ENCODE measurements at regions not wholly inside any gene's neighbourhood (a gene's known extent, or its start where the extent isn't known, plus 50 kb on each side); places are given as distances from the start of the nearest gene placed in this dataset.

DNA sequence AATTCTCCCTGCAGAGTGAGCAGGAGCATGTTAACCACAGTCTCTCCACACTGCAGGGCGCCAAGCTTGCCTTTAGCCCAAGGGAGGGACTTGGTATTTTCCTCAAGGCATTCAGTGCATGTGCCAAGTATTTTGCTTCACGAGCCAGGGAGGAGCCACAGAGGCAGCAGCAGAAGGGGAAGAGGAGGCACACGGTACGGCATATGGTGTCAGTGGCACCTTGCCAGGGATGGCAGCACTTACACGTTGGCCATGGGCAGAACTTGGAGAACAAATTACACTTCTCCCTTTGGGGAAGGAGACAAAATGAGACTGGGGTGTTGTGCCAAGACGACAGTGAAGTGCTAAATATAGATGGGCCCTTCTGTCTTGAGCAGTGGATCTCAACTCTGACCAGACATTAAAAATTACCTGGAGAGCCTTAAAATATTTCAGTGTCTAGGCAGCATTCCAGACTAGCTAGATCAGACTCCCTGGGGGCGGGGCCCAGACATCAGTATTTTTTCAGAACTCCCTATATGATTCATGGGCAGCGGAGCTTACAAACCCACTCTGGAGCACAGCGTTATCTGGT is 155.8 kb downstream of the DRD1 start:
- TF ChIP-seq CTCF (conservative IDR thresholded peaks at IDR 0.05; ENCODE audit: low read length) (no peak), EZH2phosphoT487 (IDR thresholded peaks at IDR 0.05; ENCODE audit: borderline replicate concordance, low read depth, low read length) (no peak)
